ENCODE measurements at regions not wholly inside any gene's neighbourhood (a gene's known extent, or its start where the extent isn't known, plus 50 kb on each side); places are given as distances from the start of the nearest gene placed in this dataset.

GRCh38 chr3:64956711-64957325, 269.0 kb upstream of the ADAMTS9 start:
- H3K27ac ChIP-seq (ENCODE audit: low read depth, low read length, severe bottlenecking) = no peak overlapping the region
- H3K36me3 ChIP-seq (ENCODE audit: control insufficient read depth, insufficient read depth, low read length) = no peaks in the 10 kb centered on the region
- H3K9me3 ChIP-seq (ENCODE audit: control insufficient read depth, low read length) = no peaks in the 10 kb centered on the region
- peaks cover 6% of the 10 kb centered on the region for H3K4me1 ChIP-seq (ENCODE audit: control insufficient read depth, insufficient read depth, low read length, poor library complexity, severe bottlenecking)
- no peak overlapping the region for H3K4me3 ChIP-seq (ENCODE audit: extremely low read depth, insufficient read depth, low read length, poor library complexity, severe bottlenecking)
- 94 to 98% methylated on average over 7 of the region's 10 CpGs for WGBS, 2 experiments (ENCODE audit: insufficient coverage in 2 of 2)

- H3K36me3 ChIP-seq (ENCODE audit: control insufficient read depth, insufficient read depth, low read length) = no peaks in the 10 kb centered on the region
- H3K9me3 ChIP-seq (ENCODE audit: control insufficient read depth, low read length) = no peaks in the 10 kb centered on the region
- H3K4me3 ChIP-seq (ENCODE audit: extremely low read depth, insufficient read depth, low read length, poor library complexity, severe bottlenecking) = no peak overlapping the region
- H3K27ac ChIP-seq (ENCODE audit: low read depth, low read length, severe bottlenecking) = peak overlapping the region; percentile 58
- peaks cover 6% of the 10 kb centered on the region for H3K4me1 ChIP-seq (ENCODE audit: control insufficient read depth, insufficient read depth, low read length, poor library complexity, severe bottlenecking)
- WGBS, 2 experiments (ENCODE audit: insufficient coverage in 2 of 2) = 71 to 83% methylated on average over 2 to 3 of the region's 4 CpGs
These were observed 267.3 kb upstream of the ADAMTS9 start for GRCh38 chr3:64954995-64955636.

- H3K27ac ChIP-seq (ENCODE audit: low read depth, low read length, severe bottlenecking) = peak overlapping the region; percentile 88
- 0 to 10% methylated on average over 1 to 2 of the region's 6 CpGs for WGBS, 2 experiments (ENCODE audit: insufficient coverage in 2 of 2)
- no peaks in the 10 kb centered on the region for H3K9me3 ChIP-seq (ENCODE audit: control insufficient read depth, low read length)
- peaks cover 11% of the 10 kb centered on the region for H3K4me1 ChIP-seq (ENCODE audit: control insufficient read depth, insufficient read depth, low read length, poor library complexity, severe bottlenecking)
- H3K4me3 ChIP-seq (ENCODE audit: extremely low read depth, insufficient read depth, low read length, poor library complexity, severe bottlenecking) = no peak overlapping the region
- no peaks in the 10 kb centered on the region for H3K36me3 ChIP-seq (ENCODE audit: control insufficient read depth, insufficient read depth, low read length)
These were observed 257.4 kb upstream of the ADAMTS9 start for GRCh38 chr3:64945171-64945729.

GRCh38 chr3:64943866-64944265, 256.1 kb upstream of the ADAMTS9 start:
- WGBS, 2 experiments (ENCODE audit: insufficient coverage in 2 of 2) = 100% methylated on average over 3 to 4 of the region's 4 CpGs
- H3K4me3 ChIP-seq (ENCODE audit: extremely low read depth, insufficient read depth, low read length, poor library complexity, severe bottlenecking) = no peak overlapping the region
- no peaks in the 10 kb centered on the region for H3K36me3 ChIP-seq (ENCODE audit: control insufficient read depth, insufficient read depth, low read length)
- H3K4me1 ChIP-seq (ENCODE audit: control insufficient read depth, insufficient read depth, low read length, poor library complexity, severe bottlenecking) = peaks cover 11% of the 10 kb centered on the region
- no peak overlapping the region for H3K27ac ChIP-seq (ENCODE audit: low read depth, low read length, severe bottlenecking)
- H3K9me3 ChIP-seq (ENCODE audit: control insufficient read depth, low read length) = no peaks in the 10 kb centered on the region

GRCh38 chr3:64940596-64941348, 253.0 kb upstream of the ADAMTS9 start:
- no peak overlapping the region for H3K27ac ChIP-seq (ENCODE audit: low read depth, low read length, severe bottlenecking)
- 93 to 96% methylated on average over 9 to 10 of the region's 10 CpGs for WGBS, 2 experiments (ENCODE audit: insufficient coverage in 2 of 2)
- H3K9me3 ChIP-seq (ENCODE audit: control insufficient read depth, low read length) = no peaks in the 10 kb centered on the region

GRCh38 chr3:64939747-64940450, 252.1 kb upstream of the ADAMTS9 start:
- Histone ChIP-seq H3K4me3 (ENCODE audit: extremely low read depth, insufficient read depth, low read length, poor library complexity, severe bottlenecking) (no peak overlapping the region), H3K9me3 (ENCODE audit: control insufficient read depth, low read length) (no peaks in the 10 kb centered on the region), H3K36me3 (ENCODE audit: control insufficient read depth, insufficient read depth, low read length) (no peaks in the 10 kb centered on the region), H3K27ac (ENCODE audit: low read depth, low read length, severe bottlenecking) (no peak overlapping the region), H3K4me1 (ENCODE audit: control insufficient read depth, insufficient read depth, low read length, poor library complexity, severe bottlenecking) (peaks cover 7% of the 10 kb centered on the region)
- WGBS, 2 experiments (ENCODE audit: insufficient coverage in 2 of 2) = 94 to 98% methylated on average over 8 to 10 of the region's 10 CpGs

More at GRCh38 chr3:64940596-64941348, 253.0 kb upstream of the ADAMTS9 start:
- Histone ChIP-seq H3K4me1 (ENCODE audit: control insufficient read depth, insufficient read depth, low read length, poor library complexity, severe bottlenecking) (peaks cover 10% of the 10 kb centered on the region), H3K4me3 (ENCODE audit: extremely low read depth, insufficient read depth, low read length, poor library complexity, severe bottlenecking) (no peak overlapping the region), H3K36me3 (ENCODE audit: control insufficient read depth, insufficient read depth, low read length) (no peaks in the 10 kb centered on the region)

- H3K9me3 ChIP-seq (ENCODE audit: control insufficient read depth, low read length) = peaks cover 2% of the 10 kb centered on the region
- WGBS, 2 experiments (ENCODE audit: insufficient coverage in 2 of 2) = 100% methylated on average over 1 of the region's 2 CpGs; no CpG with 5 or more reads in 1 of the 2 experiments
- no peak overlapping the region for H3K4me3 ChIP-seq (ENCODE audit: extremely low read depth, insufficient read depth, low read length, poor library complexity, severe bottlenecking)
- H3K36me3 ChIP-seq (ENCODE audit: control insufficient read depth, insufficient read depth, low read length) = no peaks in the 10 kb centered on the region
- peaks cover 1% of the 10 kb centered on the region for H3K4me1 ChIP-seq (ENCODE audit: control insufficient read depth, insufficient read depth, low read length, poor library complexity, severe bottlenecking)
- no peak overlapping the region for H3K27ac ChIP-seq (ENCODE audit: low read depth, low read length, severe bottlenecking)
These were observed 251.5 kb upstream of the ADAMTS9 start for GRCh38 chr3:64939309-64939708.

GRCh38 chr3:64936556-64936955, 248.8 kb upstream of the ADAMTS9 start:
- H3K27ac ChIP-seq (ENCODE audit: low read depth, low read length, severe bottlenecking) = no peak overlapping the region
- H3K36me3 ChIP-seq (ENCODE audit: control insufficient read depth, insufficient read depth, low read length) = no peaks in the 10 kb centered on the region
- WGBS, 2 experiments (ENCODE audit: insufficient coverage in 2 of 2) = no CpG with 5 or more reads among the region's 1 CpG
- H3K9me3 ChIP-seq (ENCODE audit: control insufficient read depth, low read length) = peaks cover 22% of the 10 kb centered on the region
- H3K4me1 ChIP-seq (ENCODE audit: control insufficient read depth, insufficient read depth, low read length, poor library complexity, severe bottlenecking) = no peaks in the 10 kb centered on the region
- no peak overlapping the region for H3K4me3 ChIP-seq (ENCODE audit: extremely low read depth, insufficient read depth, low read length, poor library complexity, severe bottlenecking)

- WGBS, 2 experiments (ENCODE audit: insufficient coverage in 2 of 2) = 83 to 100% methylated on average over 1 of the region's 2 CpGs
- H3K9me3 ChIP-seq (ENCODE audit: control insufficient read depth, low read length) = peaks cover 25% of the 10 kb centered on the region
- no peaks in the 10 kb centered on the region for H3K4me1 ChIP-seq (ENCODE audit: control insufficient read depth, insufficient read depth, low read length, poor library complexity, severe bottlenecking)
These were observed 248.2 kb upstream of the ADAMTS9 start for GRCh38 chr3:64935971-64936370.

GRCh38 chr3:64932666-64933342, 245.0 kb upstream of the ADAMTS9 start:
- H3K4me1 ChIP-seq (ENCODE audit: control insufficient read depth, insufficient read depth, low read length, poor library complexity, severe bottlenecking) = peaks cover 9% of the 10 kb centered on the region
- H3K36me3 ChIP-seq (ENCODE audit: control insufficient read depth, insufficient read depth, low read length) = no peaks in the 10 kb centered on the region
- WGBS, 2 experiments (ENCODE audit: insufficient coverage in 2 of 2) = 86% methylated on average over 1 of the region's 8 CpGs; no CpG with 5 or more reads in 1 of the 2 experiments
- peaks cover 30% of the 10 kb centered on the region for H3K9me3 ChIP-seq (ENCODE audit: control insufficient read depth, low read length)
- no peak overlapping the region for H3K27ac ChIP-seq (ENCODE audit: low read depth, low read length, severe bottlenecking)
- no peak overlapping the region for H3K4me3 ChIP-seq (ENCODE audit: extremely low read depth, insufficient read depth, low read length, poor library complexity, severe bottlenecking)

More at GRCh38 chr3:64935971-64936370, 248.2 kb upstream of the ADAMTS9 start:
- Histone ChIP-seq H3K36me3 (ENCODE audit: control insufficient read depth, insufficient read depth, low read length) (no peaks in the 10 kb centered on the region), H3K4me3 (ENCODE audit: extremely low read depth, insufficient read depth, low read length, poor library complexity, severe bottlenecking) (no peak overlapping the region), H3K27ac (ENCODE audit: low read depth, low read length, severe bottlenecking) (no peak overlapping the region)
